Loucy (cell line): ENCODE measurements at regions not wholly inside any gene's neighbourhood (a gene's known extent, or its start where the extent isn't known, plus 50 kb on each side); places are given as distances from the start of the nearest gene placed in this dataset.

Source experiments
- H2AFZ ChIP-seq: fragments of 200-600 bp; sonication (generic); 2 replicates; pipeline ENCODE4 v1.6.0; 2016; ENCODE audit warnings: antibody characterized with exemption, mild to moderate bottlenecking, low read length, moderate library complexity
- H3F3A ChIP-seq: fragments of 200-600 bp; 2 replicates; pipeline ENCODE4 v1.6.0; 2016; ENCODE audit warnings: antibody characterized with exemption, low read depth, mild to moderate bottlenecking
- H3K27me3 ChIP-seq: fragments of 200-600 bp; sonication (generic); 2 replicates; pipeline ENCODE4 v1.6.1; 2014; ENCODE audit warnings: low read length, mild to moderate bottlenecking; ENCODE audit not compliant: insufficient read depth, poor library complexity, severe bottlenecking
- H3K36me3 ChIP-seq: fragments of 200-600 bp; sonication (generic); 2 replicates; pipeline ENCODE4 v1.6.1; 2016; ENCODE audit warnings: low read length; ENCODE audit not compliant: insufficient read depth
- H3K4me1 ChIP-seq: fragments of 200-600 bp; sonication (generic); 2 replicates; pipeline ENCODE4 v1.5.1; 2014; ENCODE audit warnings: low read length, mild to moderate bottlenecking; ENCODE audit not compliant: insufficient read depth, poor library complexity, severe bottlenecking
- H3K4me2 ChIP-seq: fragments of 200-600 bp; sonication (generic); 2 replicates; pipeline ENCODE4 v1.6.0; 2014; ENCODE audit warnings: antibody characterized with exemption, low read length, low read depth, mild to moderate bottlenecking; ENCODE audit not compliant: poor library complexity, severe bottlenecking
- H3K4me3 ChIP-seq: fragments of 200-600 bp; sonication (generic); 2 replicates; pipeline ENCODE4 v1.5.1; 2014; ENCODE audit warnings: low read length, mild to moderate bottlenecking, mixed read lengths; ENCODE audit not compliant: poor library complexity, severe bottlenecking
- H3K79me2 ChIP-seq: fragments of 200-600 bp; sonication (generic); 2 replicates; pipeline ENCODE4 v1.6.1; 2014; ENCODE audit warnings: low read length; ENCODE audit not compliant: insufficient read depth
- H3K9ac ChIP-seq: fragments of 200-600 bp; sonication (generic); 2 replicates; pipeline ENCODE4 v1.6.0; 2014; ENCODE audit warnings: mild to moderate bottlenecking, low read depth, low read length, moderate library complexity; ENCODE audit not compliant: poor library complexity, severe bottlenecking
- H3K9me2 ChIP-seq: fragments of 200-600 bp; sonication (generic); replicated peaks from 2 replicates; pipeline ENCODE4 v1.6.1; 2016; ENCODE audit warnings: low read depth, low read length, mixed read lengths
- H3K9me3 ChIP-seq: fragments of 200-600 bp; sonication (generic); 2 replicates; pipeline ENCODE4 v1.6.1; 2014; ENCODE audit warnings: mild to moderate bottlenecking, antibody characterized with exemption, low read length, low read depth; ENCODE audit not compliant: insufficient read depth
- H4K20me1 ChIP-seq: fragments of 200-600 bp; sonication (generic); 2 replicates; pipeline ENCODE4 v1.6.0; 2014; ENCODE audit warnings: antibody characterized with exemption, low read length, mild to moderate bottlenecking; ENCODE audit not compliant: insufficient read depth, poor library complexity, severe bottlenecking
- CTCF ChIP-seq: fragments of 200-600 bp; sonication (generic); conservative IDR thresholded peaks from 2 replicates; pipeline ENCODE4 v1.5.1; 2014; ENCODE audit warnings: mild to moderate bottlenecking, antibody characterized with exemption, low read length
- EZH2phosphoT487 ChIP-seq: fragments of 200-600 bp; IDR thresholded peaks from 2 replicates; pipeline ENCODE4 v1.6.1; 2018; ENCODE audit warnings: antibody characterized with exemption, mild to moderate bottlenecking, moderate library complexity, borderline replicate concordance

- Histone ChIP-seq H3K36me3 (no peaks in the 10 kb centered on the region), H3F3A (peaks cover 12% of the 10 kb centered on the region; the same call in 1 of the 2 replicates), H3K79me2 (no peaks in the 10 kb centered on the region), H3K4me3 (no peak overlapping the region), H3K9me3 (no peaks in the 10 kb centered on the region), H3K27me3 (no peaks in the 10 kb centered on the region), H2AFZ (no peak overlapping the region), H3K9me2 (no peaks in the 10 kb centered on the region), H3K4me2 (no peak overlapping the region), H3K9ac (no peak overlapping the region), H3K4me1 (peaks cover 27% of the 10 kb centered on the region), H4K20me1 (no peaks in the 10 kb centered on the region)
- TF ChIP-seq EZH2phosphoT487 (no peak), CTCF (no peak)
Measured at GRCh38 chr1:10943991-10944730, 68.3 kb upstream of the TARDBP start.

DNA sequence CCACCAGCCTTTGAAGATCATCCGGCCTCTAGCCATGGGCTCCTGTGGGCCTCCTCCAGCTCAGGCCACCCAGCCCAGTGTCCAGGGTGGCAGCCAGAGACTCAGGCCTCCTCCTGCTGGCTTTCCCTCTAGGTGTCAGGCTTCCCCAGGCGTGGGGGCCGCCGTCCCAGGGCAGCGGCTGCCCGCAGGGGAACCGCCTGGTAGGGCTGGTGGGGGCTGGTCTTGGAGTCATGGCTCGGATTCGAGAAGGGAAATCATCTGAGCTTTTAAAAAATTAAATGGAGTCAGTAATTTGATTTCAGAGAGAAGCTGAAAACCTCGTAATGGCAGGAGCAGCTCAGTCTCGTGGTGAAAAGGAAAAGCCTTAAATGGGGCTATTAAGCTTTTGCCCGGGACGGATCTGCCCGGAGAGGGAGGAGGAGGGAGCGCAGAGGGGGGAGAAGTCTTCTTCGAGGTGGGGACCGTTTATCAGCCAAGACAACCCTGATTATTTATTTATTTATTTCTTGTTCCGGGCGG lies 66.4 kb upstream of the TARDBP start:
- Histone ChIP-seq H3K9me3 (no peaks in the 10 kb centered on the region), H3K36me3 (no peaks in the 10 kb centered on the region), H3K79me2 (no peaks in the 10 kb centered on the region), H3K9ac (no peak overlapping the region), H4K20me1 (no peaks in the 10 kb centered on the region), H3F3A (peaks cover 5% of the 10 kb centered on the region; the same call in 1 of the 2 replicates), H3K27me3 (no peaks in the 10 kb centered on the region), H3K4me3 (no peak overlapping the region), H3K4me2 (no peak overlapping the region), H2AFZ (no peak overlapping the region), H3K9me2 (no peaks in the 10 kb centered on the region), H3K4me1 (peaks cover 8% of the 10 kb centered on the region)
- TF ChIP-seq CTCF: no peak
- no peak for TF ChIP-seq EZH2phosphoT487

GRCh38 chr1:10947181-10947580 lies 65.3 kb upstream of the TARDBP start:
- H3F3A ChIP-seq: no peaks in the 10 kb centered on the region
- no peak overlapping the region for H2AFZ ChIP-seq
- H3K4me3 ChIP-seq: no peak overlapping the region
- no peak overlapping the region for H3K4me2 ChIP-seq
- H3K79me2 ChIP-seq: no peaks in the 10 kb centered on the region
- H3K9me3 ChIP-seq: no peaks in the 10 kb centered on the region
- TF ChIP-seq CTCF (no peak), EZH2phosphoT487 (no peak)
- H3K27me3 ChIP-seq: no peaks in the 10 kb centered on the region
- H4K20me1 ChIP-seq: no peaks in the 10 kb centered on the region
- no peaks in the 10 kb centered on the region for H3K4me1 ChIP-seq
- H3K36me3 ChIP-seq: no peaks in the 10 kb centered on the region
- H3K9me2 ChIP-seq: no peaks in the 10 kb centered on the region
- no peak overlapping the region for H3K9ac ChIP-seq
